Small intestine (tissue), 7 donors: ENCODE measurements at regions not wholly inside any gene's neighbourhood (a gene's known extent, or its start where the extent isn't known, plus 50 kb on each side); places are given as distances from the start of the nearest gene placed in this dataset.

Source experiments
- DNase-seq, 2 donors: peaks; one replicate each; pipeline versions ENCODE4 v3.0.0 to v3.0.0-alpha.2; 2013
- FAIRE-seq: peaks from 2 replicates; lab custom pipeline; 2012; peaks lifted over from hg19 to GRCh38; lab: Jason Lieb, UNC
- H3K27ac ChIP-seq, 3 donors: one replicate each; pipeline ENCODE4 v1.5.1; 2013; ENCODE audit warnings: low read length in 2 of 3, mild to moderate bottlenecking in 2 of 3, control low read depth in 1 of 3, inconsistent platforms in 1 of 3, low read depth in 1 of 3, moderate library complexity in 1 of 3
- H3K27me3 ChIP-seq, 3 donors: one replicate each; pipeline ENCODE4 v1.6.1; 2013; ENCODE audit warnings: low read length in 3 of 3, inconsistent platforms in 1 of 3; ENCODE audit not compliant: control insufficient read depth in 3 of 3, insufficient read depth in 3 of 3
- H3K36me3 ChIP-seq, 3 donors: one replicate each; pipeline ENCODE4 v1.6.1; 2013; ENCODE audit warnings: low read length in 3 of 3, inconsistent platforms in 1 of 3, low read depth in 1 of 3, mild to moderate bottlenecking in 1 of 3, moderate library complexity in 1 of 3; ENCODE audit not compliant: control insufficient read depth in 3 of 3, insufficient read depth in 2 of 3
- H3K4me1 ChIP-seq, 3 donors: one replicate each; pipeline ENCODE4 v1.6.1; 2013; ENCODE audit warnings: low read length in 2 of 3, inconsistent platforms in 1 of 3, low read depth in 1 of 3, mild to moderate bottlenecking in 1 of 3, moderate library complexity in 1 of 3; ENCODE audit not compliant: control insufficient read depth in 3 of 3, insufficient read depth in 2 of 3
- H3K4me3 ChIP-seq, 3 donors: one replicate each; pipeline ENCODE4 v1.5.1; 2013; ENCODE audit warnings: low read length in 3 of 3, control low read depth in 1 of 3, inconsistent platforms in 1 of 3, low read depth in 1 of 3, mild to moderate bottlenecking in 1 of 3, moderate library complexity in 1 of 3
- H3K9me3 ChIP-seq, 2 donors: one replicate each; pipeline ENCODE4 v1.6.1; 2013; ENCODE audit warnings: low read depth in 1 of 2, low read length in 1 of 2; ENCODE audit not compliant: control insufficient read depth in 2 of 2, insufficient read depth in 1 of 2
- WGBS, 3 donors: extraction: QIAGEN DNeasy Blood & Tissue Kit; methylation state at CpG; one replicate each; pipeline ENCODE4 v1.1.7; 2013; 5-methylcytosine and 5-hydroxymethylcytosine counted together
- donor health status: healthy with polysubstance abuse.
- donor health status: control.
- donor health status: control.
- donor health status: Bipolar disorder and iron deficiency.
- donor health status: healthy.

GRCh38 chr2:5102823-5103222, 589.4 kb upstream of the SOX11 start:
- Histone ChIP-seq H3K27me3 (no peaks in the 10 kb centered on the region), H3K27ac (no peak overlapping the region), H3K9me3 (peaks cover 0 to 7% of the 10 kb centered on the region in 2 donors), H3K36me3 (no peaks in the 10 kb centered on the region), H3K4me3 (no peak overlapping the region), H3K4me1 (no peaks in the 10 kb centered on the region)
- DNase-seq, result no peak
- WGBS, 3 donors, result 84 to 90% (median 86%) methylated on average over 2 of the region's 2 CpGs
- FAIRE-seq, result no peak

- Histone ChIP-seq H3K9me3 (peaks cover 1 to 22% of the 10 kb centered on the region in 2 donors), H3K27me3 (no peaks in the 10 kb centered on the region), H3K36me3 (no peaks in the 10 kb centered on the region), H3K27ac (no peak overlapping the region), H3K4me1 (no peaks in the 10 kb centered on the region), H3K4me3 (no peak overlapping the region)
- no peak for DNase-seq
- no peak for FAIRE-seq
Measured at GRCh38 chr2:5111581-5111980, 580.6 kb upstream of the SOX11 start.

DNA sequence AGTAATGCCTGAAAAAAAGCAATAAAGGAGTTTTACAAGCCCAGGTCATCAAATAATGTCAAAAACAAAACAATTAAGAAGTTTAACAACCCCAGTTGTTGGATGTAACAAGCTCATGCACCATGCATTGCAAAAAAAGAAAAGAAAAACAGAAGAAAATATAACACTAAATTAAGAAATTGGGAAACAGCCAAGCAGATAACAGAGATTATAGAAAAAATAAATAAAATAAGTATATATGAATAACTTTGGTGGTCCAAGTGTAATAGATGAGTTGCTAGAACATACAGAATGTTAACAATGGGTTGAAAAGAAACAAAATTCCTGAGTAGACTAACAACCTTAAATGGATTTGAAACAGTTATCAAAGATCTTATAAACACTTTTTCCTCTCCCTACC, 573.1 kb upstream of the SOX11 start:
- Histone ChIP-seq H3K27me3 (no peaks in the 10 kb centered on the region), H3K4me3 (no peak overlapping the region)

GRCh38 chr2:5121121-5121520, 571.1 kb upstream of the SOX11 start:
- Histone ChIP-seq H3K36me3 (no peaks in the 10 kb centered on the region), H3K27ac (no peak overlapping the region), H3K4me1 (no peaks in the 10 kb centered on the region), H3K9me3 (no peaks in the 10 kb centered on the region), H3K27me3 (no peaks in the 10 kb centered on the region), H3K4me3 (no peak overlapping the region)
- DNase-seq (no peak), FAIRE-seq (no peak)
- WGBS, 3 donors, result 29 to 40% (median 37%) methylated on average over 12 of the region's 12 CpGs

More for the DNA sequence above, 573.1 kb upstream of the SOX11 start:
- no peak for DNase-seq
- peaks cover 1 to 6% of the 10 kb centered on the region in 2 donors for H3K9me3 ChIP-seq
- FAIRE-seq, result no peak
- no peaks in the 10 kb centered on the region for H3K4me1 ChIP-seq
- H3K27ac ChIP-seq, result no peak overlapping the region
- H3K36me3 ChIP-seq, result no peaks in the 10 kb centered on the region

GRCh38 chr2:5121642-5122041, 570.5 kb upstream of the SOX11 start:
- Histone ChIP-seq H3K27ac (no peak overlapping the region), H3K36me3 (no peaks in the 10 kb centered on the region), H3K4me3 (no peak overlapping the region), H3K9me3 (no peaks in the 10 kb centered on the region), H3K4me1 (no peaks in the 10 kb centered on the region), H3K27me3 (no peaks in the 10 kb centered on the region)
- DNase-seq, result no peak
- WGBS, 3 donors, result 6 to 10% (median 7%) methylated on average over 4 of the region's 4 CpGs
- FAIRE-seq, result no peak

GRCh38 chr2:5123582-5124196, 568.5 kb upstream of the SOX11 start:
- no peak overlapping the region for H3K27ac ChIP-seq
- H3K4me1 ChIP-seq, result no peaks in the 10 kb centered on the region
- no peaks in the 10 kb centered on the region for H3K27me3 ChIP-seq
- DNase-seq (no peak), FAIRE-seq (no peak)
- H3K9me3 ChIP-seq, result no peaks in the 10 kb centered on the region
- 60 to 72% (median 66%) methylated on average over 4 of the region's 4 CpGs for WGBS, 3 donors
- no peaks in the 10 kb centered on the region for H3K36me3 ChIP-seq
- no peak overlapping the region for H3K4me3 ChIP-seq

DNA sequence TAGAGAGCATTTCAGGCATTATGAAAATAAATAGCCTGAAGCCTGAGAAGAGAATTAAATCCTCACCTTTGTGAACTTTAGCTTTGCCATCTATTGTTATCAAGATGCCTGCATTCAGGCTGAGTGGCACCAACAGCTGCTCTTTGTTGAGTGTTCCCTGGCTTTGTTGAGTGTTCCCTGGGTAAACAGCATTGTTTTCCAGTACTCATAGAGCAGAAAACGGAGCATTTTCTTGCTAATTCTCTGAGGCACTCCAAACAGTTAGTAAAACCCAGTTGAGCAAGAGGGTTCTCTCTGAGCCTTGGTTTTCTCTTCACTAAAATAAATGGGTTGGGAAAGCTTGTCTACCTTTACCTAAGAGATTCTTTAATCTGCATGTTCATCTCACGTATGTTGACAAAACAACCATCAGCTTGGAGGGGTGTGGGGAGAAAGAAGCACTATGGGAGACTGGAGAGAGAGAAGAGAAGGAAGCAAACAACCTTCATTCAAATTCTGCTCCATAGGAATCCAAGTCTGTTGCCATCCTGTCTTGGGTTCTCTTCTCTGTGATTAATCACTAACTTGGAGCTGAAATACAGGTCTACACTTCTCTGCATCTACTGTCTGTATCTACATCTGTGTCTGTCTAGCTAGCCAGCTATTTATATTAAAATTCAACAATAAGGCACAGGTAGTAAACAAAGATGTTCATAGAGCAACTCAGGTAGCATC, 567.0 kb upstream of the SOX11 start:
- 53 to 65% (median 64%) methylated on average over 2 of the region's 2 CpGs for WGBS, 3 donors
- no peaks in the 10 kb centered on the region for H3K36me3 ChIP-seq
- FAIRE-seq (no peak), DNase-seq (no peak)
- no peaks in the 10 kb centered on the region for H3K4me1 ChIP-seq
- H3K27me3 ChIP-seq, result no peaks in the 10 kb centered on the region
- no peak overlapping the region for H3K4me3 ChIP-seq
- H3K9me3 ChIP-seq, result no peaks in the 10 kb centered on the region
- H3K27ac ChIP-seq, result no peak overlapping the region

DNA sequence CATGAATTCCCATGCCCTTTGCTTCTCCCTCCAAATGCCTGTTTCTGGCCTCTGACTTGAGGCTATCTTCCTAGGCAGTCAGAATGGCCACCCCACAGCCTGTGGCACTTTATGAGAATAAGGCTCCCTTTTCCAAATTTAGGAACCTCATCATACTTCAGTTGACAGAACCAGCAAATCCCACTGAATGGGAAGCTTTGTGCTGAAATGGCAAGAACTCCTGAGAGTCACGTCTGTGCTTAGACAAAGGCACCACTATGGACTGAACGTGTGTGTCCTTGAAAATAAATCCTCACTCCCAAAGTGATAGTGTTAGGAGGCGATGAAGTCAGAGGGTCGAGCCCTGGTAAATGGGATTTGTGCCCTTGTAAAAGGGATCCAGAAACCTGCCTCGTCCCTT, 559.9 kb upstream of the SOX11 start:
- DNase-seq (no peak), FAIRE-seq (no peak)
- no peak overlapping the region for H3K4me3 ChIP-seq
- no peaks in the 10 kb centered on the region for H3K9me3 ChIP-seq
- no peak overlapping the region for H3K27ac ChIP-seq
- no peaks in the 10 kb centered on the region for H3K36me3 ChIP-seq
- WGBS, 3 donors, result 74 to 86% (median 77%) methylated on average over 5 of the region's 5 CpGs
- H3K27me3 ChIP-seq, result no peaks in the 10 kb centered on the region
- no peaks in the 10 kb centered on the region for H3K4me1 ChIP-seq

- Histone ChIP-seq H3K4me3 (no peak overlapping the region), H3K36me3 (no peaks in the 10 kb centered on the region), H3K4me1 (no peaks in the 10 kb centered on the region), H3K27me3 (no peaks in the 10 kb centered on the region), H3K27ac (no peak overlapping the region), H3K9me3 (peaks cover 0 to 6% of the 10 kb centered on the region in 2 donors)
- no peak for DNase-seq
- no peak for FAIRE-seq
- WGBS, 3 donors, result 40 to 51% (median 41%) methylated on average over 2 of the region's 2 CpGs
Measured at GRCh38 chr2:5140347-5140746, 551.8 kb upstream of the SOX11 start.
